SU-DHL-6 (cell line): ENCODE measurements at regions not wholly inside any gene's neighbourhood (a gene's known extent, or its start where the extent isn't known, plus 50 kb on each side); places are given as distances from the start of the nearest gene placed in this dataset.

Experiments used
- CTCF ChIP-seq: fragments of 200-600 bp; sonication (generic); IDR thresholded peaks from one replicate; pipeline ENCODE4 v1.5.1; 2017; ENCODE audit warnings: antibody characterized with exemption, mild to moderate bottlenecking, low read length, moderate library complexity; ENCODE audit not compliant: insufficient read depth, poor library complexity, severe bottlenecking
- EZH2phosphoT487 ChIP-seq: fragments of 200-600 bp; sonication (generic), shearing (Covaris generic); conservative IDR thresholded peaks from 2 replicates; pipeline ENCODE4 v1.6.1; 2018; ENCODE audit warnings: mild to moderate bottlenecking, antibody characterized with exemption, low read length, moderate library complexity, mixed read lengths

- TF ChIP-seq CTCF: no peak
- no peak for TF ChIP-seq EZH2phosphoT487
Observed at GRCh38 chr4:167906851-167907250, 185.5 kb upstream of the ANXA10 start.
